Thoracic aorta (tissue), 2 donors: ENCODE measurements at regions not wholly inside any gene's neighbourhood (a gene's known extent, or its start where the extent isn't known, plus 50 kb on each side); places are given as distances from the start of the nearest gene placed in this dataset.

Experiments used
- ATAC-seq: fragments of 150-250 bp; one replicate; pipeline ENCODE4 v1.8.0; 2017; ENCODE audit warnings: low read depth; ENCODE audit not compliant: insufficient number of reproducible peaks, low FRiP score
- DNase-seq: peaks from one replicate; pipeline ENCODE4 v3.0.0-alpha.2; 2020; ENCODE audit warnings: low spot score
- H3K27ac ChIP-seq, 2 donors: fragments of 200-600 bp; sonication (generic); 1 replicate in 1 of 2; 2 replicates in 1 of 2; pipeline ENCODE4 v1.5.1; 2016; ENCODE audit warnings: mild to moderate bottlenecking in 2 of 2, moderate library complexity in 2 of 2
- H3K27me3 ChIP-seq: fragments of 200-600 bp; sonication (generic); replicated peaks from 2 replicates; pipeline ENCODE4 v1.6.0; 2016; ENCODE audit warnings: mild to moderate bottlenecking; ENCODE audit not compliant: insufficient read depth
- H3K36me3 ChIP-seq: fragments of 200-600 bp; sonication (generic); one replicate; pipeline ENCODE4 v1.5.1; 2016
- H3K4me1 ChIP-seq, 2 donors: fragments of 200-600 bp; sonication (generic); 1 replicate in 1 of 2; 2 replicates in 1 of 2; pipeline versions ENCODE4 v1.5.1 to v1.6.0; 2016; ENCODE audit warnings: low read depth in 2 of 2, mild to moderate bottlenecking in 1 of 2; ENCODE audit not compliant: control insufficient read depth in 1 of 2
- H3K4me3 ChIP-seq: fragments of 200-600 bp; sonication (generic); 2 replicates; pipeline ENCODE4 v1.5.1; 2016; ENCODE audit warnings: mild to moderate bottlenecking
- H3K9me3 ChIP-seq: fragments of 200-600 bp; sonication (generic); 2 replicates; pipeline ENCODE4 v1.5.1; 2016
- TF ChIP-seq, protein P1 (sequence below): fragments of 200-600 bp; sonication (generic); IDR thresholded peaks from one replicate; pipeline ENCODE4 v1.5.1; 2019; ENCODE audit warnings: antibody characterized with exemption

DNA sequence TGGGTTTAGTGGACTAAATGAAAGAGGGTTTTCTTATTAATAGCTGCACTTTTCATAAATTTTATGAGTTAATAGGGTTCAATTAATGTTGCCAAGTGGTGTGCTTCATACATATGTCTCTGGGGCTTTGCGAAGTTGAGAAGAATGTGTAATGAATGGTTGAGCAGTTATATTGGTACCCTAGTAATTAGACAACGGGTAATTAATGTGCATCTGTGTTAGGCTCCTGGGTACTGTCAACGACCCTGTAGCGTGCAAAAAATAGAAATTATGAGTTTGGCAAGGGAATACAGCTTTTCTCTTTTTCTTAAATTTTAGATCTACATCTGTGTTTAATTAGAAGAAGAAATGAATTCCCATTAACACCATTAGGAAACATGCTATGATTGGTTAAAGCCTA, 1027.7 kb downstream of the ARAP2 start:
- Histone ChIP-seq H3K4me1 (no peaks in the 10 kb centered on the region), H3K27ac (no peak overlapping the region), H3K27me3 (no peaks in the 10 kb centered on the region), H3K36me3 (no peaks in the 10 kb centered on the region), H3K9me3 (no peaks in the 10 kb centered on the region), H3K4me3 (no peak overlapping the region)
- DNase-seq (no peak), ATAC-seq (no peak)
- TF ChIP-seq, protein P1, sequence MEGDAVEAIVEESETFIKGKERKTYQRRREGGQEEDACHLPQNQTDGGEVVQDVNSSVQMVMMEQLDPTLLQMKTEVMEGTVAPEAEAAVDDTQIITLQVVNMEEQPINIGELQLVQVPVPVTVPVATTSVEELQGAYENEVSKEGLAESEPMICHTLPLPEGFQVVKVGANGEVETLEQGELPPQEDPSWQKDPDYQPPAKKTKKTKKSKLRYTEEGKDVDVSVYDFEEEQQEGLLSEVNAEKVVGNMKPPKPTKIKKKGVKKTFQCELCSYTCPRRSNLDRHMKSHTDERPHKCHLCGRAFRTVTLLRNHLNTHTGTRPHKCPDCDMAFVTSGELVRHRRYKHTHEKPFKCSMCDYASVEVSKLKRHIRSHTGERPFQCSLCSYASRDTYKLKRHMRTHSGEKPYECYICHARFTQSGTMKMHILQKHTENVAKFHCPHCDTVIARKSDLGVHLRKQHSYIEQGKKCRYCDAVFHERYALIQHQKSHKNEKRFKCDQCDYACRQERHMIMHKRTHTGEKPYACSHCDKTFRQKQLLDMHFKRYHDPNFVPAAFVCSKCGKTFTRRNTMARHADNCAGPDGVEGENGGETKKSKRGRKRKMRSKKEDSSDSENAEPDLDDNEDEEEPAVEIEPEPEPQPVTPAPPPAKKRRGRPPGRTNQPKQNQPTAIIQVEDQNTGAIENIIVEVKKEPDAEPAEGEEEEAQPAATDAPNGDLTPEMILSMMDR: no peak

DNA sequence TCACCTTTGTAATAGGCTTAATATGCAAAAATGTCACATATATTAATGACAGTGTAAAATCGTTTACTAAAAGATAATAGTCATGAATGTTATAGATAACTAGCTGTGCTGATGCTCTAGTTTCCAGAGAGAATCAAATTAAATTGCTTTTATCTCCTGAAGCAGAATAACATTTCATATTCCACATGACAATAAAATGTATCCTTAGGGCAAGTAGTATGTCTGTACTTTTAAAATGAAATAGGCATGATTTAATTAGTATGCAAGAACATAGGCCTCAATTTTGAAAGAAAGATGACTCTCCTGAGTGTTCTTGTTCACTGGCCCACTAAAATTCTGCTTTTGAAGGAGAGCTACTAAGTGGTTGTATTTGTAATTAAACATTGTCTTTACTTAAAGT, 1027.0 kb downstream of the ARAP2 start:
- ATAC-seq (no peak), DNase-seq (no peak)
- Histone ChIP-seq H3K4me1 (no peaks in the 10 kb centered on the region), H3K4me3 (no peak overlapping the region), H3K27me3 (no peaks in the 10 kb centered on the region), H3K27ac (no peak overlapping the region), H3K9me3 (no peaks in the 10 kb centered on the region), H3K36me3 (no peaks in the 10 kb centered on the region)
- TF ChIP-seq, protein P1: no peak

DNA sequence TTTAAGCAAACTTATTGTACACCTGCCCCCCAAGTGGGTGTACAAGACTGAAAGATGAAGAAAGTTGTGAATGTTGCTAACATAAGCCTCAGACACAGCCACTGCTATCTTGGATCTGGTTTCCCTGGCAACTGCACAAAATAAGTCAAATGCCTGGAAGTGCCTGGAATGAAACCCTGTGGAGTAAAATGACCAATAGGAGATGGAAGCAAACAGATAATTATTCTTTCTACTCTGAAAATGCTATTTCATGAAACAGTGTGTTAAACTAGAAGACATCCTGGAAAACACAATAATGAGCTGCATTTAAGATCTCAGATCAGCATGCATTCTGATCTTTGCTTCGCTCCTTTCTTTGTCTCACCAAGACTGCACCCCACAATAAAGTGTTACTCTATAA, 1016.0 kb downstream of the ARAP2 start:
- no peaks in the 10 kb centered on the region for H3K27me3 ChIP-seq
- no peaks in the 10 kb centered on the region for H3K4me1 ChIP-seq
- DNase-seq: no peak
- no peaks in the 10 kb centered on the region for H3K9me3 ChIP-seq
- H3K36me3 ChIP-seq: no peaks in the 10 kb centered on the region
- TF ChIP-seq, protein P1: no peak
- H3K4me3 ChIP-seq: no peak overlapping the region
- H3K27ac ChIP-seq: no peak overlapping the region
- no peak for ATAC-seq

DNA sequence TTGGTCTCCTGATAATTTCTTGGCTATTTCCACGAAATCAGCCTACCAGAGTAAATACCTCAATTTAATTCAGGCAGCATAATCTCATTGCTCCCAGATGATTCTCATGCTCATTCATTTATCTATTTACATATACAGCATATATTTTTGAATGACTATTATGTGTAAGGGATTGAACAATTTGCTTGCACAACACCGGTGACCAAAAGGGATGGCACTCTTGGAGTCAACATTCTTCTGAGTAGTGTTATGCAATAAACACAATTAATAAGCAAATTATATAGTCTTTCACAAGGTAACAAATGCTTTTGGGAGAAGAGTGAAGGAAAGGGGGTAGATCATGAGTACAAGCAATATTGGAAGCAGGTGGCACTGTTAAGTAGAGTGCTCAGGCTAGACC, 1015.3 kb downstream of the ARAP2 start:
- ATAC-seq: no peak
- Histone ChIP-seq H3K4me3 (no peak overlapping the region), H3K4me1 (no peaks in the 10 kb centered on the region), H3K9me3 (no peaks in the 10 kb centered on the region), H3K27me3 (no peaks in the 10 kb centered on the region), H3K27ac (no peak overlapping the region), H3K36me3 (no peaks in the 10 kb centered on the region)
- no peak for DNase-seq
- TF ChIP-seq, protein P1: no peak

DNA sequence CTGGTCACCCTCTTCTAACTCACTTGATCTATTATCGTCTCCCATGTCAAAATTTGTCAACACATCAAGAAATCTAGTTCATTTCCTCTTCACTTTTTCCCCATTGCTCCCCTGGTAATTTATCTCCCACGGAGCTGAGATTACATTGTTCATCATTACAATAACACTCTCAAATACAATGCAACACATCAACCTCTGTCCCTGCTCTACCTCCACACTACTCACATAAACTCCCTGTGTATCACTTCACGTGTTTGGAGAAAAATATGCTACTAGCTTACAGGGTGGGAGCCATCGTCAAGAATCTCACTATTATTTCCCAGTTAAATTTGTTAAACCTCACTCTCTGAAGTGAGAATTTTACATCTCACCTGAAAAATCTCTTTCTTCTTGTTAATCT, 1006.4 kb downstream of the ARAP2 start:
- TF ChIP-seq, protein P1: no peak
- Histone ChIP-seq H3K9me3 (no peaks in the 10 kb centered on the region), H3K36me3 (no peaks in the 10 kb centered on the region), H3K27me3 (no peaks in the 10 kb centered on the region), H3K27ac (no peak overlapping the region), H3K4me3 (no peak overlapping the region), H3K4me1 (no peaks in the 10 kb centered on the region)
- ATAC-seq (no peak), DNase-seq (no peak)
